GM19372 (cell line): ENCODE measurements at regions not wholly inside any gene's neighbourhood (a gene's known extent, or its start where the extent isn't known, plus 50 kb on each side); places are given as distances from the start of the nearest gene placed in this dataset.

Experiments
- ATAC-seq: cut with Tn5 transposase; IDR thresholded peaks from one replicate; pipeline ENCODE4 v1.9.1; 2021; ENCODE audit warnings: mild to moderate bottlenecking, low read depth, moderate library complexity; ENCODE audit not compliant: unreplicated experiment

- no peak for ATAC-seq
Observed at GRCh38 chr7:25758559-25758958, 393.4 kb upstream of the NFE2L3 start.

GRCh38 chr7:25759286-25759685 lies 392.7 kb upstream of the NFE2L3 start:
- no peak for ATAC-seq

GRCh38 chr7:25759748-25760147 lies 392.2 kb upstream of the NFE2L3 start:
- no peak for ATAC-seq

- ATAC-seq, result no peak
Observed at GRCh38 chr7:25762511-25763462, 389.2 kb upstream of the NFE2L3 start.

GRCh38 chr7:25763463-25763860 lies 388.5 kb upstream of the NFE2L3 start:
- ATAC-seq, result no peak

- ATAC-seq, result no peak
Observed at GRCh38 chr7:25765110-25765655, 386.8 kb upstream of the NFE2L3 start.

- no peak for ATAC-seq
Observed at GRCh38 chr7:25770235-25770634, 381.8 kb upstream of the NFE2L3 start.

GRCh38 chr7:25770670-25771069 lies 381.3 kb upstream of the NFE2L3 start:
- ATAC-seq, result no peak

GRCh38 chr7:25771491-25771890 lies 380.5 kb upstream of the NFE2L3 start:
- no peak for ATAC-seq

GRCh38 chr7:25772802-25773201 lies 379.2 kb upstream of the NFE2L3 start:
- ATAC-seq, result no peak

- no peak for ATAC-seq
Observed at GRCh38 chr7:25774675-25775074, 377.3 kb upstream of the NFE2L3 start.

GRCh38 chr7:25775570-25775969 lies 376.4 kb upstream of the NFE2L3 start:
- no peak for ATAC-seq

- no peak for ATAC-seq
Observed at GRCh38 chr7:25775999-25776743, 375.8 kb upstream of the NFE2L3 start.

- ATAC-seq, result no peak
Observed at GRCh38 chr7:25776744-25777123, 375.3 kb upstream of the NFE2L3 start.

- no peak for ATAC-seq
Observed at GRCh38 chr7:25777969-25778708, 373.9 kb upstream of the NFE2L3 start.

- no peak for ATAC-seq
Observed at GRCh38 chr7:25779002-25779546, 372.9 kb upstream of the NFE2L3 start.

GRCh38 chr7:25780904-25781303 lies 371.1 kb upstream of the NFE2L3 start:
- ATAC-seq, result no peak

GRCh38 chr7:25781704-25782103 lies 370.3 kb upstream of the NFE2L3 start:
- no peak for ATAC-seq

- ATAC-seq, result no peak
Observed at GRCh38 chr7:25786936-25787335, 365.1 kb upstream of the NFE2L3 start.

GRCh38 chr7:25787336-25787735 lies 364.7 kb upstream of the NFE2L3 start:
- ATAC-seq, result no peak
